ENCODE measurements at regions not wholly inside any gene's neighbourhood (a gene's known extent, or its start where the extent isn't known, plus 50 kb on each side); places are given as distances from the start of the nearest gene placed in this dataset.

DNA sequence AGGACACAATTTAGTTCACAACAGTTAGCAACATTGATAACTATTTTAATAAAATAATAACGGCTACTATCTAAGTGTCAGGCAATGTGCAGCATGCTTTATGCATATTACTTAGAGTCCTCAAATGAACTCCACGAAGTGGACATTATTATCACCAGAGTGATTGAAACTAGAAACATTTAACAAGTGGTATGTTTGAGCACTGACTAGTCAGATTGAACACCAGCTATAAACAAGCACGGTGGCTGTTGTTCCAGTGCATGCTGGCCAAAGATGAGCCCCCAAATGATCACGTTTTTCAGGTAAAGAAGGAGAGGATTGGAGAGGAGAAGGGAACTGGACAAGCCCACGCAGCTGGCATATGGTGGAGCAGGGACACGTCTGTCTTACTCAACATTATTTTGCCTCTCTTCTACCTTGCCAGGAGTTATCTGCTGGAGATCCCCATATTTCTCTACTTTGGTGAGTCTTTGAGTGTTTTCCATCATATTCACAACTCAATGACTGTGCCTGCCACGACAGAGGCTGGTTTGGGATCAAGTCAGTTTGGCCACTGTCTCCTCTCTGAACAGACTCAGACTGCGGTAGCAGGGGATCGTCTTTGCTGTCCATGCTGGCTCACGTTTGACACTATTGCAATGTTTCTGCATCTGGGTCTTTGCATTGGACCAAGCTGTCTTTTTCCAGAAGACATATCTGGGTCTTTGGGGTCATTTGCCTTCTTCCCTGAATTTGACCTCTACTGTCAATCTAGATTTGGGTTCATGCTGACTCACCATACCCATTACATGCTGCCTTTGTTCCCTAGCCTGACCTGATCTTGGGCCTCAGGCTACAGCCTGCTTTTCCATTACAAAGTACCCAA is 66.0 kb upstream of the ACSL3 start:
- TF ChIP-seq POLR2A (IDR thresholded peaks at IDR 0.05; ENCODE audit: low read length) (no peak), GATA1 (IDR thresholded peaks at IDR 0.05; ENCODE audit: low read depth, low read length) (no peak)
